ENCODE measurements at regions not wholly inside any gene's neighbourhood (a gene's known extent, or its start where the extent isn't known, plus 50 kb on each side); places are given as distances from the start of the nearest gene placed in this dataset.

DNA sequence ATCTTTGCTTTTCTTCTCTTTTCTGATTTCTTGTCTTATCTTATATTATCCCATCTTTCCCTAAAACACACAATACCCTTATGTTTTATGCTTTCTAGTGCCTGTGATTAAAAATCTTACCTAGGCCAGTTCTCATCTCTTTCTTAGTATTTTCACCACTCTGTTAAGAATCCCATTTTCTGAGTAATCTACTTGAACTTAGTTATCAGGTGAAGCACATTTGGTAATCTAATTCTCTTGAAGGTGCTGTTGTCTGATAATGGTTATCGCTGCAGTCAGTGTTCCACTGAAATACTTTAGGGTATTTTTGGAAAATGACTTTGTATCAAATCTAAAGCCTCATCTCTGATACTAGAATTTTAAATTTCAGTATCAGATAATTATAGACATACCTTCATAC is 192.5 kb upstream of the MAN1A1 start:
- no peaks in the 10 kb centered on the region for H4K20me1 ChIP-seq (ENCODE audit: insufficient read depth, low read length)
- H3K27me3 ChIP-seq (ENCODE audit: control insufficient read depth in 2 of 2, insufficient read depth in 2 of 2, low read length in 2 of 2) = no peaks in the 10 kb centered on the region
- no peak overlapping the region for H2AFZ ChIP-seq (ENCODE audit: insufficient read depth, low read depth, low read length, poor library complexity, severe bottlenecking)
- peaks cover 0 to 11% of the 10 kb centered on the region in 2 donors for H3K9me3 ChIP-seq (replicated peaks in 1 of 2; ENCODE audit: control insufficient read depth in 1 of 2, insufficient read depth in 1 of 2, low read length in 2 of 2)
- no peaks in the 10 kb centered on the region for H3K79me2 ChIP-seq (ENCODE audit: insufficient read depth, low read length)
- H3K27ac Mint-ChIP-seq = no peak overlapping the region
- no peak for TF ChIP-seq CTCF (IDR thresholded peaks at IDR 0.05)
- H3K36me3 Mint-ChIP-seq = no peaks in the 10 kb centered on the region
- intact Hi-C loops (cut with micrococcal nuclease) = no loop called here
- no peak overlapping the region for H3K9ac ChIP-seq (ENCODE audit: insufficient read depth, low read length, poor library complexity, severe bottlenecking)
- no peak overlapping the region for H3K4me3 Mint-ChIP-seq
- H3K36me3 ChIP-seq (replicated peaks in 1 of 2; ENCODE audit: control insufficient read depth in 1 of 2, insufficient read depth in 2 of 2, low read length in 2 of 2) = no peaks in the 10 kb centered on the region
- no peaks in the 10 kb centered on the region for H3K4me1 ChIP-seq (ENCODE audit: control insufficient read depth in 1 of 2, insufficient read depth in 2 of 2, low read length in 2 of 2)
- no peaks in the 10 kb centered on the region for H3K4me1 Mint-ChIP-seq
- peaks cover 0 to 13% (median 3%) of the 10 kb centered on the region in 7 donors for H3K9me3 Mint-ChIP-seq
- no peak overlapping the region for H3K4me3 ChIP-seq (replicated peaks in 1 of 3; ENCODE audit: low read depth in 2 of 3, low read length in 3 of 3)
- DNase-seq = no peak
- peaks cover 0 to 2% (median 0%) of the 10 kb centered on the region in 3 donors for H3K27me3 Mint-ChIP-seq (ENCODE audit: low read depth in 3 of 3)
- H3K4me2 ChIP-seq (replicated peaks; ENCODE audit: extremely low read depth, low read length, poor library complexity, severe bottlenecking) = no peak overlapping the region
- no peak overlapping the region for H3K27ac ChIP-seq (ENCODE audit: low read depth in 1 of 2, low read length in 2 of 2)
- no CpG with 5 or more reads among the region's 1 CpG for WGBS (ENCODE audit: insufficient coverage)

- no peak for DNase-seq
- Histone ChIP-seq H3K4me2 (replicated peaks; ENCODE audit: extremely low read depth, low read length, poor library complexity, severe bottlenecking) (no peak overlapping the region), H3K36me3 (replicated peaks in 1 of 2; ENCODE audit: control insufficient read depth in 1 of 2, insufficient read depth in 2 of 2, low read length in 2 of 2) (no peaks in the 10 kb centered on the region), H3K9me3 (replicated peaks in 1 of 2; ENCODE audit: control insufficient read depth in 1 of 2, insufficient read depth in 1 of 2, low read length in 2 of 2) (peaks cover 0 to 11% of the 10 kb centered on the region in 2 donors), H3K79me2 (ENCODE audit: insufficient read depth, low read length) (no peaks in the 10 kb centered on the region), H4K20me1 (ENCODE audit: insufficient read depth, low read length) (no peaks in the 10 kb centered on the region), H2AFZ (ENCODE audit: insufficient read depth, low read depth, low read length, poor library complexity, severe bottlenecking) (no peak overlapping the region), H3K27me3 (ENCODE audit: control insufficient read depth in 2 of 2, insufficient read depth in 2 of 2, low read length in 2 of 2) (no peaks in the 10 kb centered on the region), H3K9ac (ENCODE audit: insufficient read depth, low read length, poor library complexity, severe bottlenecking) (no peak overlapping the region), H3K27ac (ENCODE audit: low read depth in 1 of 2, low read length in 2 of 2) (no peak overlapping the region), H3K4me1 (ENCODE audit: control insufficient read depth in 1 of 2, insufficient read depth in 2 of 2, low read length in 2 of 2) (no peaks in the 10 kb centered on the region), H3K4me3 (replicated peaks in 1 of 3; ENCODE audit: low read depth in 2 of 3, low read length in 3 of 3) (no peak overlapping the region)
- Mint-ChIP-seq H3K4me3 (no peak overlapping the region), H3K27me3 (ENCODE audit: low read depth in 3 of 3) (peaks cover 0 to 2% (median 1%) of the 10 kb centered on the region in 3 donors), H3K9me3 (peaks cover 0 to 14% (median 3%) of the 10 kb centered on the region in 7 donors), H3K4me1 (no peaks in the 10 kb centered on the region), H3K27ac (no peak overlapping the region), H3K36me3 (no peaks in the 10 kb centered on the region)
- intact Hi-C loops (cut with micrococcal nuclease) = no loop called here
- no CpG with 5 or more reads among the region's 3 CpGs for WGBS (ENCODE audit: insufficient coverage)
- no peak for TF ChIP-seq CTCF (IDR thresholded peaks at IDR 0.05)
Observed at GRCh38 chr6:119541132-119541905, 191.8 kb upstream of the MAN1A1 start.
